HG03025 (cell line): ENCODE measurements at regions not wholly inside any gene's neighbourhood (a gene's known extent, or its start where the extent isn't known, plus 50 kb on each side); places are given as distances from the start of the nearest gene placed in this dataset.

Experiments used
- ATAC-seq: cut with Tn5 transposase; IDR thresholded peaks from one replicate; pipeline ENCODE4 v1.9.1; 2021; ENCODE audit warnings: mild to moderate bottlenecking, moderate library complexity; ENCODE audit not compliant: unreplicated experiment, low FRiP score

DNA sequence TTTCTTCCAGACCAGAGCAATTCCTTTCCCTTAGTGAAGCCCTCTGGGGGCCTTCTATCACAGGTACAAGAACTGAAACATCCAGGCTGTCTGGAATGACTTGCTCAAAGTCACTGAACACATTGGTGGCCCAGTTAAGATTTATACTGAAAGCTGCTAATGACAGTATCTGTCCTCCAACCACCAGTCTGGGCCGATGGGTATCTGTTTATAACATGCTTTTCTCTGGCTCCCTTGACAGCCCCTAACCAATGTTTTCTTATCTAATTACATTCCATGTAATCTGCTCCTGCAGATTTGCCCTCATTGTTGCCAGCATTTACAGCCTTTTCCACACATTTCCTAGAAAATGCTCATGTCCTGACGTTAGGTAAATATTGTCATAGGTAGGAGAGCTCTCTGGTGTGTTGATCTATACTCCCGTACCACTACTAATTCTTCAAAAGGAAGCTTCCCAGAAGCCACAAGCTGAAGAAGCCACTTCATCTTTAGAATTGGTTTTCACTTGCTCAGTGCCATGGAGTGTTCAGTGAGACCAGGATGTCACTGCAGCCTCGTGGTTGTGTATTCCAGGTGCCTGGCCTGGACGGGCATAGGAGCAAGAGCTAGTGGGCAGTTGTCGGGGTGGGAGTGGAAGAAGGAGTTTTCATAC is 163.9 kb downstream of the TSEN15 start:
- ATAC-seq: no peak

GRCh38 chr1:184218458-184219075 is 167.0 kb downstream of the TSEN15 start:
- no peak for ATAC-seq

DNA sequence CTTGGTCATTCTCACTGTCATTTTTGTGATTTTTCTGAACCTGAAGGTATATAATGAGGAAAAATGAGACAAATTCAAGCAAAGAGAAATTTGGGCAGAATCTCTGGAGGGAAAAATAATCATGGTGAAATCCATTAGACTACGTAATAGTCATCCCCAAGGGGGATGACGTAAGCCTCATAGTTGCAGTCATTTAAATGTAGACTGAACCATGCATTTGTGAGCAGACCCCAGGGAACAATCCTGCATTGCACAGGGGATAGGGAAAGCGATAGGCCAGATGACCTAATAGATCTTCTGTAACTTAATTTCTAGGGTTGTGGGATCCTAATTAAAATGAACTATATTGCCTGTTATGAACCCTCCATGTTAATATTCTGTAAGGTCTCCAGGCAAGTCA is 167.4 kb upstream of the C1orf21 start:
- no peak for ATAC-seq

DNA sequence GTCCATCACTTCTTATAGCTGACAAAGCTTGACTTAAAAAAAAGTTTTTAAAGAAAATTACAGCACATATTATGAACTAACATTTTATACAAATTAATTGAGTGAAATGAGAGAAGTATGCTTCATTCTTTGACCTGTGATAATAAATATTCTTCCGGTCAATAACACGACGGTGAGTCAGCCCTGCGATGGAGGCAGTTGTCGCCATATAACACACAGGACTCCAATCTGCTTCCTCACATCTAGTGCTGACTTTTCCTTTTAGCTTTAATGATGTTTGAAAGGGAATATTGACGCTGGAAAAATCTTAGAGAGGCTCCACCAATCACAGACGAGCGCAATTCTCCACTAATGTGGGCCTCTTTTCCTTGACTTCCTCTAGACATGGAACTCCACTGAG is 166.9 kb upstream of the C1orf21 start:
- no peak for ATAC-seq

DNA sequence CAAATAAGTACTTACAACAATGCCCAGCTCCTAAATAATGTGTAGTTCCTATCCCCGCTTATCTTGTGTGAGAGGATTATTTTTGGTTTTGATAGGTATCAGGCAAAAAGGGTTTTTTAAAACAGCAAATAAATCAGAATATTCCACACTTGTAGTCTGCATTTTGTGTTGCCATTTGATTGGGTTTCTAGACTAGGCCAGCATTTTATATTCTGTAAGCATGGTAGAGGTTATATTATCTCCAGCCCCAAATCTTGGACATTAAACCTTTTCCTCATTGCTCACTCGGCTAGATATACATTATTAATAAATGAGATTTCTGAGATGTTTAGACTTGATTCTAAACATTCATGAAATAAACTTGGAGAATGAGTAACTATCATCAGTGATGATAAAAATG is 165.7 kb upstream of the C1orf21 start:
- no peak for ATAC-seq

GRCh38 chr1:184222652-184223052 is 164.2 kb upstream of the C1orf21 start:
- no peak for ATAC-seq

GRCh38 chr1:184223216-184223615 is 163.6 kb upstream of the C1orf21 start:
- no peak for ATAC-seq

DNA sequence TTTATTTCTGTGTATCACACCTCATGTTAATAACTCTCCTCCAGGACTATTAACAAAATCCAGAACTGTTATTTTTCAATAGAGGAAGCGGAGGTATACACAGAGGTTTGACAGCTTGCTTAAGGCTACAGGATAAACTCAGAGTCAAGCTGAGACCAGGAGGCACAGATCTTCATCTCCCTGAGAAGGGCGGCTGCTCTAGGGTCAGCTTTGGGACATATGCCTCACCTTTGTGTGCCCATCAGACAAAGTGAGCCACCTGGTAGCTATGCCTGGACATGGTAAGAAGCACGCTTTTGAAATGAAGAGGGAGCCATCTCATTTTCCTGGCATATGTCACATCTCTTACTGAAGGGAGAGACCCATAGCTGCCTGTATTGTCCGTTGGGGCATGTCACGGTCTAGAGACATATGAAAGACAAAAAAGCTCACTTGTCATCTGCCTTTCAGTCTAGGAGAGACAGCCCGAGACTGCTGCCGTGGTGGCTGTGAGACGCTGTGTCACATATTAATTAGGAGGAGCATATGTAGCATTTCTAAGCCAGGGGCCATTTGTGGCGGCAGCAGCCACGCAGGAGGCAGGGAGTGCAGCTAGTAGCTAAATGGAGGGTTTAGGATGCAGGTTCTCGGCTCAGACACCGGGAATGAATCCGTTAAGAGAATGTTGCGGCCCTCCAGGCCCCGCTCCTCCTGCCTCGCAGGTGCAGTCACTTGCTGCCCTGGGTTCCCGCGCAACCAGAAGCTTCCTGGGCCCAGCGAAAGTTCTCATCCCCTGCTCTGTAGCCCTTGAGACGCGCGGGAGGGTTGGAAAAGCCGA is 161.3 kb upstream of the C1orf21 start:
- ATAC-seq: no peak

- no peak for ATAC-seq
Observed at GRCh38 chr1:184226100-184226487, 160.7 kb upstream of the C1orf21 start.

GRCh38 chr1:184228558-184228957 is 158.3 kb upstream of the C1orf21 start:
- ATAC-seq: no peak

- ATAC-seq: no peak
Observed at GRCh38 chr1:184237588-184237987, 149.2 kb upstream of the C1orf21 start.

- no peak for ATAC-seq
Observed at GRCh38 chr1:184241446-184241845, 145.4 kb upstream of the C1orf21 start.

- no peak for ATAC-seq
Observed at GRCh38 chr1:184242507-184242943, 144.3 kb upstream of the C1orf21 start.

- no peak for ATAC-seq
Observed at GRCh38 chr1:184244962-184245361, 141.9 kb upstream of the C1orf21 start.

DNA sequence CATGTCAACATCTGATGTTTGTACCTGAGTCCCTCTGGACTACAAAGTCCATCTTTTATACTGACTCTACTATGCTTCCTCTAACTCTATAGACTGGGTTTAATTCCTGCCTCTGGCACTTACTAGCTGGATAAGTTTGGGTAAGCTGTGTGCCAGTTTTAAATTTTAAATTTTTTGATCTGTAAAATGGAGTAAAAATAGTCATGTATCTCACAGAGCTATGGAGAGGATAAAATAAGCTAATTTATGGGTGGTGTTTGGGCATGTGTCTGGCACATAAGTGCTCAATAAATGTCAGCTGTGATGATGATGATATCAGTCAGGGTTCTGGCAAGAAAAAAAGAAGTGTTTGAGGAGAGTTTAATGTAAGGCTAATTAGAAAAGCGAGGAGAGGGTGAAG is 139.2 kb upstream of the C1orf21 start:
- ATAC-seq: no peak

DNA sequence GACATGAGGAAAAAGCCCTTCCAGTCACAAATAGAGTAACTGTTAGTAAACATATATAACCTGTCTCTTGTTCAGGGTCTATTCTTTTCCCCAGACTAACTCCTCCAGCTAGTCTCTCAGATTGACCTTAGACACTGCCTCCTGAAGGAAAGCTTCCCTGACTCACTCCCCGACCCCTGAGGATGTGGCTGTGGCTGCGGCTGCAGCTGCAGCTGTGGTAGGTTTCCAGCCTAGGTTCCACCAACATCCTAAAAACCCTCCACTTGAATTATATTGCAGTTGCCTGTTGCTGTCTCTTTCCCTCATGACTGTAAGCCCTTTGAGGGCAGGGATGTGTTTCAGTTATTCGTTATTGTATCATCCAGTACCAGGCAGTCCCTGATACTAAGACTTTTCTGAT is 132.9 kb upstream of the C1orf21 start:
- ATAC-seq: no peak

DNA sequence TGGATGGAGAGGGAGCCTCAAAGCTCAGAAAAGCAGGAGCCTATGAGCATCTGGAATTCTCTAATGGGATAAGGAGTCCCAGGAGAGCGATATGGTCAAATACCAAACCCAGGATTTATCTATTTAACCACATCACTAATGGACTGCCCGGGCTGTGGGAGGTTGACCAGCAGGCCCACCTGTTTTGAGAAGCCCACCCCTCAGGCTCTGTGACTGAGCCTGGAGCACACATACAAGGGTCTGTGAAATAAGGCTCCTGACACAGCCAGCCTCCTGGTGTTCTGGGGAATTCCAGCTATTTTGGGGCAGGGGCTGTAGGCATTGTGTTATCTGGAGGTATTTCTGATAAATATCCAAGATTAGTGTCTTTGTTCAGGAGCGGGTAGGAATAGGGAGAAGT is 132.0 kb upstream of the C1orf21 start:
- no peak for ATAC-seq

DNA sequence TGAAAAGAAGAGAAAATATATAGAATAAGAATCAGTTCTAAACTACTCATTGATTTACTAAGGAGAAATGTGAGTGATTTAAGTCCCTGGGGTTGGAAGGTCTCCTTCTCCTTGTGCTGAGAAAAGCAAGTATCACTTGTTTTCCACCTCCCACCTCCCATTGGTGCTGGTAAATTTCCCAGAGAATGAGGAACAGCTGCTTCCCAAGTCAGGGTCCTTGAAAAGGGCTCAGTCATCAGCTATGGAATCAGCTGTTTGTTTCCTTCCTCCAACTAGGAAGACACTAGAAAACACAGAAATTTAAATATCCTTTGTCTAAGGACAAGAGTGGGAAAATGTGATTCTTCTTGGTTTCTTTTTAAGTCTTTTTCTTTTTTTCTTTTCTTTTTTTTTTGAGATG is 131.3 kb upstream of the C1orf21 start:
- no peak for ATAC-seq

DNA sequence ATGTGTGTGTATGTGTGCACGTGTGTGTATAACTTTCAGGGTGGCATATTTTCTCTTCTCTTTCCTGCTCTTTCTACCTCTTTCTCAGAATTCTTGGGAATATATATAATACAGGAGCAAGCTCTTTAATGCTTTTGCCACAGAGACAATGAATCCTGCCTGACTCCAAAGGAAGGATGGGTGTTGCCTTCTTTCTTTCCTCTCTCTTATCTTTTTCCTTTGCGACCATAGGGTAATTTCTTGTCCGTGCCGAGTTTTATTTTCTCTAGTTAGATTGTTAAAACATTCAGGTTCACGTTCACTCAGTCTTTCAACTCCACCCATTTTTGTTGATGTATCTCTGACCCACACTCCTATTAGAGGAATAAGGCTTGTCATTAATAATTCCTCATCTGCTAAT is 129.0 kb upstream of the C1orf21 start:
- ATAC-seq: no peak

DNA sequence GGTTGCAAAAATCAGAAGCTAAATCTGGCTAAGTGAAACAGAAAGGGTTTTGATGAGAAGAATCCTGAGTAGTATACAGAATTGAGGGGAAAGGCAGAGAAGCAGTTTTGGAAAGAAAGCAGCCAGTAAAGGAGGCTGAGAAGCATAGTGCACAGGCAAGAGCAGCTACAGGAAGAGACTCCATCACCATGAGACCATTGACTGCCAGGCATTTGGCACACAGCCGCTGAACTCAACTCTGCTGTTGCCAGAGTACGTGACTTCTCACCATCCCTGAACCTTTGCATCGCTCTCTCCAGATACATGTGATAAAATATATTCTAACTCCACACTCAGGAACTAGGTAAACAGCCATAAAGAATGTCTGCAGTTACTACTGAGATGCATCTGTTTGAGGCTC is 128.3 kb upstream of the C1orf21 start:
- ATAC-seq: no peak

GRCh38 chr1:184260382-184260781 is 126.4 kb upstream of the C1orf21 start:
- ATAC-seq: no peak

- no peak for ATAC-seq
Observed at GRCh38 chr1:184262109-184262508, 124.7 kb upstream of the C1orf21 start.
